Fibroblast of mammary gland (primary cell): ENCODE measurements at regions not wholly inside any gene's neighbourhood (a gene's known extent, or its start where the extent isn't known, plus 50 kb on each side); places are given as distances from the start of the nearest gene placed in this dataset.
"Not testable (repeated sequence)": the region's sequence is repeated elsewhere in the genome, so short reads cannot be mapped to it uniquely, and the experiment has no call there.

ENCODE experiments used
- DNase-seq: peaks from one replicate; pipeline ENCODE4 v3.0.0-alpha.2; 2010; ENCODE audit warnings: low read depth
- H3K4me3 ChIP-seq: 2 replicates; pipeline ENCODE4 v1.5.1; 2011; ENCODE audit warnings: low read depth, mild to moderate bottlenecking, low read length, moderate library complexity; ENCODE audit not compliant: control insufficient read depth
- CTCF ChIP-seq: conservative IDR thresholded peaks from 2 replicates; pipeline ENCODE4 v1.5.1; 2011; ENCODE audit warnings: low read depth, low read length, inconsistent platforms; ENCODE audit not compliant: control insufficient read depth, insufficient read depth

- H3K4me3 ChIP-seq, result peak overlapping the region; percentile 7
- peak; percentile 49 for DNase-seq
Measured at GRCh38 chr1:146409116-146409801, 180.4 kb upstream of the NOTCH2NLA start.

- not testable (repeated sequence) for DNase-seq, H3K4me3 ChIP-seq
- TF ChIP-seq CTCF, result peak; percentile 33
Measured at GRCh38 chr1:146401281-146401825, 172.5 kb upstream of the NOTCH2NLA start.

GRCh38 chr1:146400173-146401121, 171.6 kb upstream of the NOTCH2NLA start:
- H3K4me3 ChIP-seq, DNase-seq: not testable (repeated sequence)

GRCh38 chr1:146399225-146399624, 170.4 kb upstream of the NOTCH2NLA start:
- not testable (repeated sequence) for DNase-seq, H3K4me3 ChIP-seq

- not testable (repeated sequence) for H3K4me3 ChIP-seq, DNase-seq
Measured at GRCh38 chr1:146396801-146397200, 168.0 kb upstream of the NOTCH2NLA start.

- DNase-seq, H3K4me3 ChIP-seq: not testable (repeated sequence)
Measured at GRCh38 chr1:146396242-146396641, 167.4 kb upstream of the NOTCH2NLA start.

- H3K4me3 ChIP-seq, DNase-seq: not testable (repeated sequence)
Measured at GRCh38 chr1:146393796-146394195, 165.0 kb upstream of the NOTCH2NLA start.

- H3K4me3 ChIP-seq, DNase-seq: not testable (repeated sequence)
Measured at GRCh38 chr1:146393154-146393553, 164.3 kb upstream of the NOTCH2NLA start.

- DNase-seq, result not testable (repeated sequence)
Measured at GRCh38 chr1:146389178-146389577, 160.4 kb upstream of the NOTCH2NLA start.

GRCh38 chr1:146387750-146388469, 159.1 kb upstream of the NOTCH2NLA start:
- DNase-seq, H3K4me3 ChIP-seq: not testable (repeated sequence)

More at GRCh38 chr1:146389178-146389577, 160.4 kb upstream of the NOTCH2NLA start:
- not testable (repeated sequence) for H3K4me3 ChIP-seq

- H3K4me3 ChIP-seq, result peak overlapping the region; percentile 52
- DNase-seq, result peak; percentile 96
Measured at GRCh38 chr1:146386851-146387749, 158.3 kb upstream of the NOTCH2NLA start.

- not testable (repeated sequence) for DNase-seq, H3K4me3 ChIP-seq
Measured at GRCh38 chr1:146381196-146381595, 152.4 kb upstream of the NOTCH2NLA start.

GRCh38 chr1:146376708-146377496, 148.1 kb upstream of the NOTCH2NLA start:
- H3K4me3 ChIP-seq, result peak overlapping the region; percentile 17
- peak; percentile 98 for DNase-seq

- DNase-seq, result peak; percentile 80
- peak overlapping the region; percentile 30 for H3K4me3 ChIP-seq
Measured at GRCh38 chr1:146376309-146376707, 147.5 kb upstream of the NOTCH2NLA start.

GRCh38 chr1:146375108-146375507, 146.3 kb upstream of the NOTCH2NLA start:
- not testable (repeated sequence) for H3K4me3 ChIP-seq, DNase-seq
